HG03354 (cell line): ENCODE measurements at regions not wholly inside any gene's neighbourhood (a gene's known extent, or its start where the extent isn't known, plus 50 kb on each side); places are given as distances from the start of the nearest gene placed in this dataset.
"Not testable (repeated sequence)": the region's sequence is repeated elsewhere in the genome, so short reads cannot be mapped to it uniquely, and the experiment has no call there.

Source experiments
- ATAC-seq: cut with Tn5 transposase; IDR thresholded peaks from one replicate; pipeline ENCODE4 v1.9.1; 2021; ENCODE audit warnings: mild to moderate bottlenecking; ENCODE audit not compliant: unreplicated experiment, poor library complexity, severe bottlenecking

DNA sequence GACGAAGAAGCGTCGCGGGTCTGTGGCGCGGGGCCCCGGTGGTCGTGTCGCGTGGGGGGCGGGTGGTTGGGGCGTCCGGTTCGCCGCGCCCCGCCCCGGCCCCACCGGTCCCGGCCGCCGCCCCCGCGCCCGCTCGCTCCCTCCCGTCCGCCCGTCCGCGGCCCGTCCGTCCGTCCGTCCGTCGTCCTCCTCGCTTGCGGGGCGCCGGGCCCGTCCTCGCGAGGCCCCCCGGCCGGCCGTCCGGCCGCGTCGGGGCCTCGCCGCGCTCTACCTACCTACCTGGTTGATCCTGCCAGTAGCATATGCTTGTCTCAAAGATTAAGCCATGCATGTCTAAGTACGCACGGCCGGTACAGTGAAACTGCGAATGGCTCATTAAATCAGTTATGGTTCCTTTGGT lies 1533.5 kb upstream of the TPTE start:
- ATAC-seq, result peak; percentile 80

DNA sequence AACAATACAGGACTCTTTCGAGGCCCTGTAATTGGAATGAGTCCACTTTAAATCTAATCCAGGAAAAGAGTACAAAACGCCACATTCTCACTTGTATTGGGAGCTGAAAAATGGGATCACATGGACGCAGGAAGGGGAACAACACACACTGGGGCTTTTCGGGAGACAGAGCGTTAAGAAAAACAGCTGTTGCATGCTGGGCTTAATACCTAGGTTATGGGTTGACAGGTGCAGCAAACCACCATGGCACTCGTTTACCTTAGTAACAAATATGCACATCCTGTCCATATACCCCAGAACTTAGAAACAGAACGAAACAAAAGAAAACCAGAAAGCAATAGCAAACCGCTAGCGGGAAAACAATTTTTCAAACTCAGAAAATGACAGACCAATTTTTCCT lies 1532.7 kb upstream of the TPTE start:
- ATAC-seq, result no peak

- no peak for ATAC-seq
Observed at GRCh38 chr21:8989261-8989711, 1532.1 kb upstream of the TPTE start.

DNA sequence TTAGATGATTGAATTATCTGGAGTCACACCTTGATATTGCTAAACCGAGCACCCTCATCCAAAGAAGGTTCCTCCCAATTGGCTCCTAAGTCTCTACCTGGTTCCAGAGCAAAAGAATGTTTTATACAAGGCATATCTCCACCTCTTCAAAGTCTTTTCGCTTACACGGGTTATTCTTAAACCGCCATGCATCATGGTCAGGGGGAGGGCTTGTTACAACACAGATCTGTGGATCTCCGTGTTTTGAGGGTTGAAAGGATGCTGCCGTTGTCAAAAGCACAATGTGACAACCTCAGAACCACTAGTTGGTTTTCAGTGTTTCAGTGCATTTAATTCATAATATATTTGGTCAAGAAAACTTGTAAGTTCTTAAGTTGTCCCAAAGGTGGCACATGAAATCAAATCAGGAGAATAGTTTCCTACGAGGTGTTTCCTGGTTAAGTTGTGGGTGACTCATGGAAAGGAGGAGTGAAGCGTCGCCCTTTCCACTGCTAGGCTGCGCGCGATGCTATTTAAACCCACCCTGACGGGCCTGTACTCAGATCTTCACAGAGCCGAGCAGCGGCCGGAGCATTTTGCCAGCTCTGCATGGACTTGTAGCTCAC lies 1531.6 kb upstream of the TPTE start:
- no peak for ATAC-seq

DNA sequence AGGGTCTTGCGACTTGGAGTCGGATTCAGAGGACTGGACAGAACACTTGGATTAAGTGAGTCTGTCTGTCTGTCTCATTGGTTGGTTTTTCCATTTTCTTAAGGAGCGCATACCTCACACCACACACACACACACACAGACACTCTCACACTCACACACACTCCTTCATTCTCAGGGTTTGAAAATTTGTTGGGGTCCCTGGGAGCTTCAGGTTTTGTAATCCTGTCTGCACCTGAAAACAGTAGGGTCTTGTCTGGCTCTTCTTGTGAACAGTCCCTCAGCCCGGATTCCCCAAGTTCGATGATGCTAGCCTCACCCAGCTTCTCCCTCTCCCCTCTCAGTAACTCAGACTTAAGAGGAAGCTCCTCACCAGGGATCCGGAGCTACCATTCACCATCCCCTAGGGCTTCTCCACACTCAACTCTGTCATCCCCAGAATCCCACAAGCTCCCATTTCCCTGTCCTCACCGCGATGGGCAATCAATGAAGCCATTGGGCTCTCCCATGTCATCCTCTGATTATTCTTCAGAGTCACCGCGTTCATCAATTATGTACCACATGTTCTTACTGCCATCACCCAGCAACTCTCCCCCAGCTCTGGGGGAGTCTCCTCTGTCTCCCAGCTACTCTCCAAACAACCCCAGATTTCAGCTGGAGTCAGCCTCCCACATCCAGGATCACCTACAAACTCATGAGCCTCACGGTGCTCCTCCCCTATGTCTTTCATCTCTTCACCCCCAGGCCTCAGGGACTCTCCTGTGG lies 1530.9 kb upstream of the TPTE start:
- ATAC-seq, result no peak

- ATAC-seq, result no peak
Observed at GRCh38 chr21:8991088-8991907, 1530.1 kb upstream of the TPTE start.

- ATAC-seq, result no peak
Observed at GRCh38 chr21:8991968-8992621, 1529.3 kb upstream of the TPTE start.

DNA sequence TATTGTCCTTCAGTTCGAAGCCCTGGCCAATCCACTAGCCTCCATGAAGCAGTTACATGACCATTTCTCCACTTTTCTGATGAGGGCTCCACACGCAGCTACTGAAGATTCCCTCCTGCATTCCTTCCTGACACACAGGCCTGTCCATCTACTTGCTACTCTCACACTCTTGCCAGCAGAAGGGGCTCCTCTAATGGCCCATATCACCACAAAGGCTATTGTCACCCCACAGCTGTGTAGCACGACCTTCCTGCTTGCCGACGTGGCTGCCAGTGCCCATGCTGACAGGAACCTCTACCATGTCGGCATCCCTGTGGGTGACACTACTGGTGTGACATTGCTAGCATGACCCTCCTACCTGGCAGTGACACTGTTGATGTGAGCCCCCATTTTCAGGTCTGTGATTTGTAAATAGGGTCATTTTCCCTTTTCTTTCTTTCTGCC lies 1528.6 kb upstream of the TPTE start:
- no peak for ATAC-seq

GRCh38 chr21:8993284-8993942 lies 1528.0 kb upstream of the TPTE start:
- no peak for ATAC-seq

DNA sequence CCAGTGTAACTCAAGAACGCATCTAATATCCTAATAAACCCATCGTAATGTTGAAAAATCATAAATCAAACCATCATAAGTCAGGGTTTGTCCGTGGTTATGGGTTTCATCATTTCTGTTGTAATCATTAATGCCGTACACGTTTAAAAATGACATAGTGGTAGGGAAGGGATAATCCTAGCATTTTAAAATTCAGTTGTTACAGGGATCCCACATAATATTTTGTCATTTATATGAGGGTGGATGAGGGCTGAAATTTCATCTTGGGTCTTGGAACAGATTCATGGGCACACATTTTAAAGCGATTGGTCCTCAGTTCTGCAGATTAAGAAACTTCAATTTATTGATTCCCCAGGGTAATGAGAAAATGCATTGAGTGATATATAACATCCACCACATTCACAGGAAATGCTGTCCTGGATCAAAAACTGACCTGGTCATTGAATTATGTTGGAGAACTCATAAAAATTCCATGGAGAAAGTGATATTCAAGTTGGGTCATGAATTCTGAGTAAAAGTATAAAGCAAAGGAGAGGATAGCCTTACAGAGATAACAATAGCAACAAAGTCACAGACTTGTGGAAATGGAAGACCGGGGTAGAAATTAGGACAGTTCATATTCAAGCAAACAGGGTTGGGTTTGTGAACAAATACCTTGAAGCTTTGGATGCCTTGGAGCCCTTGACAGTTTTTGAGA lies 1527.3 kb upstream of the TPTE start:
- no peak for ATAC-seq

GRCh38 chr21:8994640-8995511 lies 1526.5 kb upstream of the TPTE start:
- no peak for ATAC-seq

- ATAC-seq, result not testable (repeated sequence)
Observed at GRCh38 chr21:8996487-8996968, 1524.9 kb upstream of the TPTE start.

DNA sequence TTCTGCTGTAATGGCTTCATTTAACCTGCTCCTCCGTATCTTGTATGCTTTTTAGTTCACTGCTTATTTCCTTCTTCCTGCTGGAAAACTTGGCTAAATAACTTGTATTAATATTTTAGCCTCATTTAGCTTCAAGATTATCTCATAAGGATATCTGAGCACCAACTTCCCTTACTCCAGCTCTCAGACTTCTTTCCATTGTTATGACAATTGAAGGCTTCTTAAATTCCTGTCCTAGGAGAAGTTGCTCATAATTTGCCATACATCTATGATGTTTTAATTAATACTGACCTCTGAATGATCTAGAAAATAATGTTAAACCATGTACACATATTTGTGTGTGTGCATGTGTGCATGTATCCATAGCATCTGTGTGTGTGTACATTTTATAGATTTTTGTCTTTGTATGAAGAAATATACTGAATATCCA lies 1524.4 kb upstream of the TPTE start:
- ATAC-seq, result no peak

GRCh38 chr21:8997443-8998390 lies 1523.7 kb upstream of the TPTE start:
- ATAC-seq, result not testable (repeated sequence)

DNA sequence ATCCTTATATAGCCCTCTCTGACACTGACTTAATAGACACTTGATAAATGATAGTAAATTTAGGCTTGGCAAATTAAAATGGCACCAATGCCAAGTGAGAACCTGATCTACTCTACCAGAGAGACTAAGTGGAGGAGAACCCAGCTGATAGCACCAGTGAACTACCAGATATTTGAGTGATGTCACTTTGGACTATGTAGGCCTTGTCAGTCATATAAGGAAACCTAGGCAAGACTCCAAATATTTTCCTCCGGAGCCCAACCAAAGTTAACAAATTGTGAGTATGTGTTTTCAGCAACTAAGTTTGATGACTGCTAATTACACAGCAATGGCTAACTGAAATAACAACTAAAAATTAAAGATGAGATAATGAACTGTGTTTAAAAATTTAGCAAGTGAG lies 1522.9 kb upstream of the TPTE start:
- ATAC-seq, result not testable (repeated sequence)

GRCh38 chr21:8998946-8999681 lies 1522.3 kb upstream of the TPTE start:
- ATAC-seq, result no peak
